Ishikawa (cell line): ENCODE measurements at regions not wholly inside any gene's neighbourhood (a gene's known extent, or its start where the extent isn't known, plus 50 kb on each side); places are given as distances from the start of the nearest gene placed in this dataset.

ENCODE experiments used
- CEBPB ChIP-seq: IDR thresholded peaks from 2 replicates; pipeline ENCODE4 v1.6.1; 2012
- CREB1 ChIP-seq: IDR thresholded peaks from 2 replicates; pipeline ENCODE4 v1.6.1; 2012; ENCODE audit warnings: low read depth
- EGR1 ChIP-seq: IDR thresholded peaks from 2 replicates; pipeline ENCODE4 v1.6.1; 2012
- EP300 ChIP-seq: IDR thresholded peaks from 2 replicates; pipeline ENCODE4 v1.6.1; 2012; ENCODE audit warnings: borderline replicate concordance
- FOXM1 ChIP-seq: IDR thresholded peaks from 2 replicates; pipeline ENCODE4 v1.6.1; 2012; ENCODE audit warnings: low read depth, borderline replicate concordance
- NFIC ChIP-seq: IDR thresholded peaks from 2 replicates; pipeline ENCODE4 v1.6.1; 2012
- RAD21 ChIP-seq: IDR thresholded peaks from 2 replicates; pipeline ENCODE4 v1.6.1; 2012; ENCODE audit warnings: low read depth
- TAF1 ChIP-seq: IDR thresholded peaks from 2 replicates; pipeline ENCODE4 v1.6.1; 2012; ENCODE audit warnings: low read depth, mild to moderate bottlenecking
- TCF12 ChIP-seq: IDR thresholded peaks from 2 replicates; pipeline ENCODE4 v1.6.1; 2012; ENCODE audit warnings: low read depth
- TEAD4 ChIP-seq: IDR thresholded peaks from 2 replicates; pipeline ENCODE4 v1.6.1; 2012
- YY1 ChIP-seq: IDR thresholded peaks from 2 replicates; pipeline ENCODE4 v1.6.1; 2012; ENCODE audit warnings: low read depth
- ZBTB7A ChIP-seq: IDR thresholded peaks from 2 replicates; pipeline ENCODE4 v1.6.1; 2012; ENCODE audit warnings: low read depth
- TF ChIP-seq, protein P1 (sequence below): IDR thresholded peaks from 2 replicates; pipeline ENCODE4 v1.6.1; 2012
- TF ChIP-seq, protein P2 (sequence below): IDR thresholded peaks from 2 replicates; pipeline ENCODE4 v1.6.1; 2012
- TF ChIP-seq, protein P3 (sequence below): IDR thresholded peaks from 2 replicates; pipeline ENCODE4 v1.6.1; 2012; ENCODE audit warnings: low read depth, mild to moderate bottlenecking

DNA sequence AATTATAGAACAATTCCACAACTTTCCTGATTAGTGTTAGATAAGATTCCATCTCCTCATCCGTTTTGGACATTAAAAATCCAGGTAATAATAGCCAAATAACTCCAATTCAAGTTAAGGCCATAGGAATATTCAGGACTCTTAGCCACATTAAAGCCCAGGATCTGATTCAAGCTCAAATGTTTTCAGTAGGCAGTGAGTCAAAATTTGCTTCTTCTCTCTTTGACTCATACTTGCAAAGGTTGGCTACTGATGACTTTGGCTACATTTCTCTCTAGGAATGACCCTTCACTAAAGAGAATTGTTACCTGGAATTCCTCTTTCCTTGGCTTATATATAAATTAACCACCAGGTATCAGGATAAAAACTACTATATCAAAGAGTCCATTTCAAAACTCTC, 354.9 kb upstream of the HS3ST1 start:
- TF ChIP-seq EGR1: no peak
- no peak for TF ChIP-seq NFIC
- TF ChIP-seq RAD21: no peak
- no peak for TF ChIP-seq YY1
- no peak for TF ChIP-seq TEAD4
- no peak for TF ChIP-seq EP300
- TF ChIP-seq CEBPB: no peak
- TF ChIP-seq FOXM1: no peak
- TF ChIP-seq TCF12: no peak
- TF ChIP-seq, protein P1, sequence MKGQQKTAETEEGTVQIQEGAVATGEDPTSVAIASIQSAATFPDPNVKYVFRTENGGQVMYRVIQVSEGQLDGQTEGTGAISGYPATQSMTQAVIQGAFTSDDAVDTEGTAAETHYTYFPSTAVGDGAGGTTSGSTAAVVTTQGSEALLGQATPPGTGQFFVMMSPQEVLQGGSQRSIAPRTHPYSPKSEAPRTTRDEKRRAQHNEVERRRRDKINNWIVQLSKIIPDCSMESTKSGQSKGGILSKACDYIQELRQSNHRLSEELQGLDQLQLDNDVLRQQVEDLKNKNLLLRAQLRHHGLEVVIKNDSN: no peak
- TF ChIP-seq, protein P2, sequence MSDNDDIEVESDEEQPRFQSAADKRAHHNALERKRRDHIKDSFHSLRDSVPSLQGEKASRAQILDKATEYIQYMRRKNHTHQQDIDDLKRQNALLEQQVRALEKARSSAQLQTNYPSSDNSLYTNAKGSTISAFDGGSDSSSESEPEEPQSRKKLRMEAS: no peak
- no peak for TF ChIP-seq TAF1
- no peak for TF ChIP-seq ZBTB7A
- TF ChIP-seq CREB1: no peak
- TF ChIP-seq, protein P3, sequence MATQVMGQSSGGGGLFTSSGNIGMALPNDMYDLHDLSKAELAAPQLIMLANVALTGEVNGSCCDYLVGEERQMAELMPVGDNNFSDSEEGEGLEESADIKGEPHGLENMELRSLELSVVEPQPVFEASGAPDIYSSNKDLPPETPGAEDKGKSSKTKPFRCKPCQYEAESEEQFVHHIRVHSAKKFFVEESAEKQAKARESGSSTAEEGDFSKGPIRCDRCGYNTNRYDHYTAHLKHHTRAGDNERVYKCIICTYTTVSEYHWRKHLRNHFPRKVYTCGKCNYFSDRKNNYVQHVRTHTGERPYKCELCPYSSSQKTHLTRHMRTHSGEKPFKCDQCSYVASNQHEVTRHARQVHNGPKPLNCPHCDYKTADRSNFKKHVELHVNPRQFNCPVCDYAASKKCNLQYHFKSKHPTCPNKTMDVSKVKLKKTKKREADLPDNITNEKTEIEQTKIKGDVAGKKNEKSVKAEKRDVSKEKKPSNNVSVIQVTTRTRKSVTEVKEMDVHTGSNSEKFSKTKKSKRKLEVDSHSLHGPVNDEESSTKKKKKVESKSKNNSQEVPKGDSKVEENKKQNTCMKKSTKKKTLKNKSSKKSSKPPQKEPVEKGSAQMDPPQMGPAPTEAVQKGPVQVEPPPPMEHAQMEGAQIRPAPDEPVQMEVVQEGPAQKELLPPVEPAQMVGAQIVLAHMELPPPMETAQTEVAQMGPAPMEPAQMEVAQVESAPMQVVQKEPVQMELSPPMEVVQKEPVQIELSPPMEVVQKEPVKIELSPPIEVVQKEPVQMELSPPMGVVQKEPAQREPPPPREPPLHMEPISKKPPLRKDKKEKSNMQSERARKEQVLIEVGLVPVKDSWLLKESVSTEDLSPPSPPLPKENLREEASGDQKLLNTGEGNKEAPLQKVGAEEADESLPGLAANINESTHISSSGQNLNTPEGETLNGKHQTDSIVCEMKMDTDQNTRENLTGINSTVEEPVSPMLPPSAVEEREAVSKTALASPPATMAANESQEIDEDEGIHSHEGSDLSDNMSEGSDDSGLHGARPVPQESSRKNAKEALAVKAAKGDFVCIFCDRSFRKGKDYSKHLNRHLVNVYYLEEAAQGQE: no peak

DNA sequence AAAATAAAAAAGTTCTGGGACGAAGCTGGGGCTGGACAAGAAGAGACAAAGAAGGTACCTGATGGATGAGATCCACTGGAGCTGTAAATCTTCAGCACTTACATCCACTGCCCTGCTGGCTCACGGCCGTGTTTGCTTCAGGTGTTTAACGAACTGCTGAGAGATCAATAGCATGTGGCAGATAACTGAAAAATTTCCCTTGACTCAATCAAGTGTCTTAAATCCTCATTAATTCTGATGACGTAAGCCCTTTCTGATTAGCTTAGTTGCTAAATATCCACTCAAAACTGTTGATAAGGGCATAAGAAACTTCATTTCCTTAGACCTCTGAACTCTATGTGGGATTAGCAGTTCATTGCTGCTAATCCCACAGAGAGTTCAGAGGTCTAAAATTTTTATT, 354.2 kb upstream of the HS3ST1 start:
- TF ChIP-seq, protein P1: no peak
- TF ChIP-seq FOXM1 (no peak), EGR1 (no peak), EP300 (no peak), TCF12 (no peak), RAD21 (no peak)
- TF ChIP-seq, protein P3: no peak

DNA sequence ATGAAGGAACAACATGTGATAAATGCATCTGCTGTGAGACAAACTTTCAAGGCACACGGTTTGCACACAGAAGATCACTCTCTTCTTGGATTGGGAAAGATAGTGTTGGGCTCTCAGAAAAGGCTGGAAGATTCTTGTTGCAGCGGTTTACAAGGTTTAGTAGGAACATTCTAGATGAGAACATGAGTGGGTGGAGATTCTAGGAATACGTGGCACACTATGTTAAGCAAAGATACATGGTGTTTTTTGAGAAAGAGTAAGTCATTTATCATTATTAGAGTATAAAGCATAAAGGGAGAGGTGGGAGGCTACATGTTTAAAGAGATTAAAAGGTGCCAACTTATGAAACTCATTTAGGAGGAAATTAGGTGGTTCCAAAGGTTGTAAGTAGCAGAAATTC, 348.8 kb upstream of the HS3ST1 start:
- TF ChIP-seq, protein P3: no peak
- TF ChIP-seq EGR1 (no peak), EP300 (no peak), TEAD4 (no peak)

DNA sequence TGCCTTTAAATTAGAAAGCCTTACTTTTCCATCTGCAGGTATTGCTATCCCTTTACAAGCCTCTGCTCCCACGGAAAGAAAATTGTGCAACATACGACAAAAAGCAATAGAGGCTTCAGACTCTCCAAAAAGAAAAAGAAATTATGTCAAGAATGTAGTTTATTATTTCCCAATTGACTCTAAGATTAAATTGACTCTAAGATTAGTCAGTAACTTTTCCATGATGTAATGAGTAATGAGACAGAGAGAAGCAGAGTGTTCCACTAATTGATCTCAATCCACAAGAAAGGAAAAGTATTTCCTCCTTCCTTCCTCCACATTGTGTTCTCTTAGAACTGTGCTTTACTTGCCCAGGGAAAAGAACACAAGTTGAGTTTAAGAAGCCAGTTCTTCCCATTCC, 345.7 kb upstream of the HS3ST1 start:
- no peak for TF ChIP-seq FOXM1

DNA sequence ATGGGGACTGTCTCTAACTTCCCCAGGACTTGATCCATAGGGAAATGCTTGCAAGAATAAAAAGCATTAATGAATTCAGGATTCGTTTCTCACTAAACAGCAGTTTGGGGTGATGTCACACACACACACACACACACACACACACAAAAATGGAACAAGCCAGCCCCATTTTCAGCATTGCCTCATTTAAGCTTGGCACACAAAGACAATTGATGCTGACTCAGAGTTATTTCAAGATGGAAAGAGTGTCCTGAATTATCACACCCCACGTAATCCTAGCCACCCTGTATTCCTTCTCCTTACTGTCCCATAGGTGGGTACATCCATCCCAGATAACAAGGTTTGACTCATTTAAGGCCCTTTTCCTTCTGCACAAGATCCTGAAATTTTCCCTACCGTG, 345.1 kb upstream of the HS3ST1 start:
- TF ChIP-seq ZBTB7A (no peak), EP300 (no peak), YY1 (no peak), TCF12 (no peak), EGR1 (no peak), TEAD4 (no peak), RAD21 (no peak)

DNA sequence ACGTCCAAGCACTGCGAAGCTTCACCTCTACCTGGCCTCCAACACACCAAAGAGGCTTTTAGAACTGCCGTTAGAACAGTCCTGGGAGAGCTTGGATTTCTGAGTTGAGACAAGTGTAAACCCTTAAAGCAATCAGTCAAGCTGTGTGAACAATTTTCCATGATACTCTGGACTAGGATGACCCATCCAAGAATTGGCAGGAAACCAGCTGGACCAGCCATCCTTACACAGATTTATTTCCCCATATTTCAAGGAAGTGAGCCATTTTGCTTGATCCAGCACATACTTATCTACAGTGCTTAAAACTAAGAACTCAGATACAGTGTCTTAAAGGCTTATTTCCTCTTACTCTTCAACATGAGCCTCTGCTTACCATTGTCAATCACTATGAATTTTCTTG, 340.7 kb upstream of the HS3ST1 start:
- TF ChIP-seq, protein P1: no peak
- no peak for TF ChIP-seq CREB1
- TF ChIP-seq TCF12: no peak
- TF ChIP-seq EP300: no peak
- no peak for TF ChIP-seq NFIC
- no peak for TF ChIP-seq TAF1
- TF ChIP-seq FOXM1: no peak
- TF ChIP-seq RAD21: no peak
- no peak for TF ChIP-seq TEAD4
- TF ChIP-seq, protein P3: no peak
- no peak for TF ChIP-seq CEBPB
- TF ChIP-seq, protein P2: no peak
- no peak for TF ChIP-seq EGR1
